Activated CD4-positive, alpha-beta T cell treated with anti-CD3 and anti-CD28 coated beads, Interleukin-2, amount 10 ng/mL, durations not matched to agents 7 days and 5 days (primary cell): ENCODE measurements at regions not wholly inside any gene's neighbourhood (a gene's known extent, or its start where the extent isn't known, plus 50 kb on each side); places are given as distances from the start of the nearest gene placed in this dataset.

Experiments
- CTCF ChIA-PET: fragments of 350-600 bp; sonication (Branson Sonifier 250); formaldehyde crosslinking; loops from one replicate; lab custom pipeline; 2021; ENCODE audit warnings: antibody characterized with exemption; lab: Charles Lee
- POLR2A ChIA-PET: fragments of 350-600 bp; sonication (Branson Sonifier 250); formaldehyde crosslinking; loops from one replicate; lab custom pipeline; 2021; ENCODE audit warnings: antibody characterized with exemption; lab: Charles Lee
- DNase-seq: peaks from one replicate; pipeline ENCODE4 v3.0.0-alpha.2; 2020
- H3K27ac Mint-ChIP-seq: one replicate; pipeline ENCODE4 v1.8.0; 2021; ENCODE audit warnings: mild to moderate bottlenecking, moderate library complexity, mixed read lengths
- H3K27me3 Mint-ChIP-seq: one replicate; pipeline ENCODE4 v1.8.0; 2021; ENCODE audit warnings: mixed read lengths
- H3K36me3 Mint-ChIP-seq: one replicate; pipeline ENCODE4 v1.8.0; 2021; ENCODE audit warnings: low read depth, mixed read lengths
- H3K4me1 Mint-ChIP-seq: one replicate; pipeline ENCODE4 v1.8.0; 2021; ENCODE audit warnings: mixed read lengths
- H3K4me3 Mint-ChIP-seq: one replicate; pipeline ENCODE4 v1.8.0; 2021; ENCODE audit warnings: mild to moderate bottlenecking, moderate library complexity, mixed read lengths
- H3K9me3 Mint-ChIP-seq: one replicate; pipeline ENCODE4 v1.8.0; 2021; ENCODE audit warnings: mixed read lengths

DNA sequence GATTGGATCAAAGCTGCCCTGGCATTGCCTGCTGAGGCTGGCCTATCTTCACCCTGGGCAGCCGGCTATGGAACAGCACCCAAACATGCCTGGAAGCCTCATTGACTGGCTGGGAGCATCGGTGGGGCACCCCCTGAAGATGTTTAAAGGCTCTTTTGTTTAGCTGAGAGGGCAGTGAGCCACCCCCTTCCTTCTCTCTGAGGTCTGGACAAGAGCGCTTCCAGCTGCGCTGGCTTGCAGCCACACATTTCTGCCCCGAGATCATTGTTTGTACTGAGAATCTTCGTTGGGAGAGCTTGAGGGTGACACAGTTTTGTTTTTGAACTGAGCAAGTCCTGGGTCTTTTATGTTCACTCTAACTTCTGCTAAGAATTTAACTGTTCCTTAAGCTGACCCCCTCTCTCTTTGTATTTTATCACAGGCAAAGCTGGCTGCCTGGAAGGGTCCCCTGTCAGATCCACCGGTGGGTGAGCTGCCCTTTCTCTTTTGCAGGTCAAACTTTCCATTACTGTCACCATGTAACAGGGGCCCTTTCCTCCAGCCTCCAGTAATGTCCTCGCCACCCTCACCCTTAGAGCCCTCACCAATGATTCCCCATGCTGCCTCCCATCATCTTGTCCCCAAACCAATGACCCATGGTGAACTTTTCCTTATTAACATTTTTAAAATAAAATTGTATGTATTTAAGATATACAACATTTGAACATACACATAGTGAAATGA is 212.2 kb downstream of the KIF26A start:
- CTCF ChIA-PET: no interaction called here

DNA sequence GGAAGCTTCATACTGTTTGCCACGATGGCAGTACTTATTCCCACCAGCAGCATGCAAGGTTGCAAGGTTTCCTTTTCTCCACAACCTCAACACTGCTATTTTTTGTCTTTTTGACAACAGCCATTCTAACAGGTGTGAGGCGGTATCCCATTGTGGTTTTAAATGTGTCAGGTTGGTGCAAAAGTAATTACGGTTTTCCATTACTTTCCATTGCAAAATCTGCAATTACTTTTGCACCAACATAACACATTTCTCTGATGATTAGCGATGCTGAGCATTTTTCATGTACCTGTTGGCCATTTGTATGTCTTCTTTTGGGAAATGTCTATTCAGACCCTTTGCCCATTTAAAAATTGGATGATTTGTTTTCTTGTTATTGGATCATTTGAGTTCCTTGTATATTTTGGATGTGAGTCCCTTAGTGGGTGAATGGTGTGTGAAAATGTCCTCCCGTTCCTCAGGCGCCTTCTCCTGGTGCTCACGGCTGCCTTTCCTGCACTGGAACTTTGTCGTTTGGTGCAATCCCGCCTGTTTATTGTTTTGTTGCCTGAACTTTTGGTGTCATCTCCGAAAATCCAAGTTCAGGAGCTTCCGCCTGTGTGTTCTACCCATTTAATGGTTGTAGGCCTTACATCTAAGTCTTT is 213.6 kb downstream of the KIF26A start:
- no peak for DNase-seq
- Mint-ChIP-seq H3K4me3 (no peak overlapping the region), H3K27me3 (no peaks in the 10 kb centered on the region), H3K36me3 (no peaks in the 10 kb centered on the region), H3K9me3 (peaks cover 3% of the 10 kb centered on the region), H3K4me1 (no peaks in the 10 kb centered on the region), H3K27ac (no peak overlapping the region)
- ChIA-PET CTCF (no interaction called here), POLR2A (no interaction called here)

More for the DNA sequence above, 212.2 kb downstream of the KIF26A start:
- Mint-ChIP-seq H3K9me3 (peaks cover 3% of the 10 kb centered on the region), H3K27ac (no peak overlapping the region), H3K36me3 (no peaks in the 10 kb centered on the region), H3K27me3 (no peaks in the 10 kb centered on the region), H3K4me3 (no peak overlapping the region), H3K4me1 (no peaks in the 10 kb centered on the region)
- no peak for DNase-seq
- POLR2A ChIA-PET: no interaction called here

DNA sequence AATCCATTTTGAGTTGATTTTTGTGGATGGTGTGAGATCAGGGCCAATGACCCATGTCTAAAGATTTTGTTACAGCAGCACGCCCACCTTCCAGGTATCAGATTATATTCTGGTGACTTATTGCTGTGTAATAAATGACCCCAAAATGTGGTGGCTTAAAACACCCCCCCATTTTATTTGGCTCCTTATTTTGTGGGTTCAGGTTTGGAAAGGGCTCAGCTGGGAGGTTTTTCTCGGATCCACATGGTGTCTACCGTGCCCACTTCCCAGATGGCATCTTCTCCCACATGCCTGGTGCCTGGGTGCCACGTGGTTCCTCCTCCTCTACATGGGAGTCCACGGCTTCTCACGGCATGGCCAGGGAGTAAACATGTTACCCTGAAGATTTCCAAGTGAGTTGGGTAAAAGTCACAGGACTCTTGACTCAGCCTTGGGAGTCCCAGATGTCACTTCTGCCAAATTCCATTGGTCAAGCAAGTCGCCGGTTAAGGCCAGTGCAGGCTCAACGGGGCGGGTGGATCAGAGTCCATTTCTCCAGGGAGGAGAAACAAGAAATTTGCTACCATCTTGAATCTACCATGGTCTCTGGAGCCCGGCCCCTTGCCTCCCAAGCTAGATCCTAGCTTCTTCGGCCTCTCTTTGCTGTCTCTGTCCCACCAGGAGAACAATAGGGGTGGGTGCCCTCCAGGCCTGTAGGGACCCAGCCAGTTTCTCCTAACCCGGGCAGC is 214.3 kb downstream of the KIF26A start:
- DNase-seq: no peak
- Mint-ChIP-seq H3K27me3 (no peaks in the 10 kb centered on the region), H3K4me1 (no peaks in the 10 kb centered on the region), H3K4me3 (no peak overlapping the region), H3K27ac (no peak overlapping the region), H3K9me3 (peaks cover 3% of the 10 kb centered on the region), H3K36me3 (no peaks in the 10 kb centered on the region)
- CTCF ChIA-PET: no interaction called here
- POLR2A ChIA-PET: no interaction called here

DNA sequence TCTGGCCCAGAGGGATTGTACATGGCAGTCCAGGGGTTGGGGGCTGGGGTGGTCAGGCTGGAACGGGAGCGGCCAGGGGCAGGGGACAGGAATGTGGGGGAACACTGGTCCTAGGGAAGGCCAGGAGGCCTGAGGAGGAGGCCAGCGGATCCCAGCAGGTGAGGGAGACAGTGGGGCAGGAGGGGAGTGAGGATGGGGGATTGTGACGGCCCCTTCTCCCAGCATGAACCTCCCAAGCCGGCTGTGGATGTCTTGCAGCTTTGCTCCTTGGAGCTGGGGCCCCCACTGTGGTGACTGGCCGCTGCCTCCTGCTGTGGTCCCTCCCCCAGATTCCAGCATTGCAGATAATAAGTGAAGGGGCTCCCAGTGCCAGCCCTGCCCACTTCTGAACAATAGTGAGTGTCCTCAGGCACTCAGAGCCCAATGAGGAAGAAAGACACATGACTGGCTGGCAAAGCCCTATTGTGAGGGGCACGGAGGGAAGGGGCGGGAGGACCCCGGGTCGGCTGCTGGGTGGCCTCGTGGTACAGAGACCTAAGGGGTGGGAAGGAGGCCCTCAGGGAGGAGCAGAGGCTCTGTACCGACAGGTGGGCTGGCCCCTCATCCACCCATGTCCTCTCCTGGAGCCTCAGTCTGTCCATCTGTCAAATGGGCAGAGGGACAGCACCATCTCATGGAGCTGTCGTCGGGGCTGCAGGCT is 215.0 kb downstream of the KIF26A start:
- ChIA-PET CTCF (no interaction called here), POLR2A (no interaction called here)
- Mint-ChIP-seq H3K27ac (no peak overlapping the region), H3K4me1 (no peaks in the 10 kb centered on the region), H3K9me3 (peaks cover 3% of the 10 kb centered on the region), H3K4me3 (no peak overlapping the region), H3K36me3 (no peaks in the 10 kb centered on the region), H3K27me3 (no peaks in the 10 kb centered on the region)
- no peak for DNase-seq

DNA sequence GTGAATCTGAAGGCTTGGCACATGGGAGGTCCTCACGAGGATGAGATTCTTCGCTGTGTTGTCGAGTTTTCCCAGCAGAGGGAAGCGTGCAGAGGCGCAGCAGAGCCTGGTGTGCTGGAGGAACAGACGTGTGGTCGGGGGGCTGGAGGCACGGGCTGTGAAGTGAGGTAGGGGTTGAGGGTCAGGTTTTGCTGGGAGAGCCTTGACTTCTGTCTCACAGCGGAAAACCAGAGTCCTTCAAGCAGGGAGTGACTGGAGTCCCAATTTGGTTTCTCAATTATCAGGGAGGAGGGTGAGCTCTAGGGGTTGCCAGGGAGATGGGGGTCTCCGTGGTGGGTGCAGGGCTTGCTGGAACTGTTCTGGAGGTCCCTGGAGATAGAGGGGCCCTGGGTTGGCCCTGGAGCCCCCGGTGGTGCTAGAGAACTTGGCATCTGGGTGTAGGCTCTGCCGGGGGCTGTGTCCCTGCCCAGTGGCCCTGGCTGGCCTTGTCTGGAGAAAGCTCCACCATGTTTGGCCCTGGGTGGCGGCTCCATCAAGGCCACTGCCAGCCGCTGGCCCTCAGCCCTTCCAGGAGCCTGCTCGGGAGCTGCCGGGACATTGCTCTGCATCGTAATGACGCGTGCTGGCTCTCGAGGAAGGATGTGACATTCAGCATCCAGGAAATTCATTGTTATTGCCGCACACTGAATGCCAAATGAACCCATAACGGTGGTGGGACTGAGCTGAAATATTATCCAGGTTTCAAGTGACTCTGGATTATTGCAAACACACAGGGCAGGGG is 215.7 kb downstream of the KIF26A start:
- CTCF ChIA-PET: no interaction called here

DNA sequence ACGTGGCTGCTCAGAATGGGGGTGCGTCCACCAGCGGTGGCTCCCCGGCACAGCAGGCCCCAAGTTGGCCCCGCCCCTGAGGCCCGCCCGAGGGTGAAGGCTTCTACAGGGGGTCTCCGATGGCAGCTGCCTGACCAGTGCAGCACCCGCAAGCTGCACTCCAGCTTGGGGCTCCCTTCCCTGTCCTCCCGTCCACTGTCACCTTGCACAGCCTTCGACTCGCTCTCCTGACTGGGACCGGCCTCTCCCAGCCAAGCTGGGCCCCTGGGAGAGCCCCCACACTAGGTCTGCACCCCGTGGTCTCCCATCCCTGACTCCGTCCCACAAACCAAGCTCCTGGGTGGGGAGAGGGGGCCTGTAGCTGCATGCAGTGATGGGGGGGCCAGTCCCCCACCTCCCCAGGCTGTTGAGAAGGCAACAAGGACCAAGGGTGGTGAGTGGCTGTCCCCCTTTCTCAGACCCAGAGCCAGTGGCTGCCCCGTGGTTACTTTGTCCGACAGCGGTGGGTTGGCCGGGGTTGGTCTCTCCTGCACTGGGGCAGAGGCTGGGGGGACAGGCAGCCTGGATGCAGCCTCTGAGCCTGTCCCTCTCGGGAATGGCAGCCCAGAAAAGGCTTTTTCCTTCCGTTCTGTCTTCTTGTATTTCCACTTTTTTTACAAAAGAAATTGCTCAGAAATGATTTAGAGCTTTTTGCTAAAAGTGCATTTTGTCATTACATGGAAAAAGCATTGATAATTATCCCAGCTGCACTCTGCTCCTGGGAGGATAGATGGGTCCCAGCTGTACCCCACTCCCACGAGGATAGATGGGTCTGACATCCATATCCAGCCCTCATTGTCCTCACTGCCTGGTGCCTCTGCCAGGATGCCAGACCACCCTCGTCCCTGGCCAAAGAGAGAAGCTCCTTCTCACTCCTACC is 217.0 kb downstream of the KIF26A start:
- Mint-ChIP-seq H3K9me3 (peaks cover 3% of the 10 kb centered on the region), H3K4me1 (no peaks in the 10 kb centered on the region), H3K4me3 (no peak overlapping the region), H3K36me3 (no peaks in the 10 kb centered on the region), H3K27ac (peak overlapping the region; percentile 31), H3K27me3 (no peaks in the 10 kb centered on the region)
- CTCF ChIA-PET: no interaction called here
- DNase-seq: no peak
- POLR2A ChIA-PET: no interaction called here

More for the DNA sequence above, 215.7 kb downstream of the KIF26A start:
- Mint-ChIP-seq H3K36me3 (no peaks in the 10 kb centered on the region), H3K4me3 (no peak overlapping the region), H3K9me3 (peaks cover 3% of the 10 kb centered on the region), H3K27ac (no peak overlapping the region), H3K27me3 (no peaks in the 10 kb centered on the region), H3K4me1 (no peaks in the 10 kb centered on the region)
- POLR2A ChIA-PET: no interaction called here
- DNase-seq: no peak

DNA sequence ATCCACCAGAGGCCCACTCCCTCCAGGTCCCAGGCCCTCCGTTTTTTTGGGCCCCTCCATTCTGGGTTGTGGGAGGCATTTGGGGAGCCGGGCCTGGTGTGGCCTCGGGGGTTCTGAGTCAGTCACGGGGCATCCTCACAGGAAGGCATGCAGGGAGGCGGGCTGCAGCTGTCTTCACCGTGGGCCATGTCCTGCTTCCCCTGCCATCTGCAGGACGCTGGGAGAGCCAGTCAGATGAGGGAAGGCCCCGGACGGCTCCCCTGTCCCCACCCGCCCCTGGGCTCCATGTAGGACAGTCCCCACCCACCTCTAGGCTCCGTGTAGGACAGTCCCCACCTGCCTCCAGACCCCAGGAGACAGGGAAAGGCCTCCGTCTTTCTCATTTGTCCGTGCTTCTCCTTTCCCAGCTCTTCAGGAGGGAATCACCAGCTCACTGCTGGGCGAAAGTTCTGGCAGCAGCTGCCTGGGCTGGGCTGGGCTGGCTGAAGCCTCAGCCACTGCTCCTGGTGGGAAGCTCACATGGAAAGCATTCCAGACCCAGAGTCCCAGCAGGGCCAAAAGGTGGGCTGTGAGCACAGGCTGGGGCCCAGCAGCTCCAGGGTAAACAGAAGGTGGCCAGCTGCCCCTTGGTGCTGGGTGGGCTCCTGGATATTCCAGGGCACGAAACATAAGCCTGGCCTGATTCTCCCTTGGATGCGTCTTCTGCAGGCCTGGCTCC is 217.8 kb downstream of the KIF26A start:
- H3K36me3 Mint-ChIP-seq: no peaks in the 10 kb centered on the region
- H3K27ac Mint-ChIP-seq: no peak overlapping the region
- ChIA-PET POLR2A (no interaction called here), CTCF (no interaction called here)
- H3K27me3 Mint-ChIP-seq: no peaks in the 10 kb centered on the region
- H3K4me3 Mint-ChIP-seq: no peak overlapping the region
- H3K9me3 Mint-ChIP-seq: peaks cover 3% of the 10 kb centered on the region
- no peak for DNase-seq
- H3K4me1 Mint-ChIP-seq: no peaks in the 10 kb centered on the region

DNA sequence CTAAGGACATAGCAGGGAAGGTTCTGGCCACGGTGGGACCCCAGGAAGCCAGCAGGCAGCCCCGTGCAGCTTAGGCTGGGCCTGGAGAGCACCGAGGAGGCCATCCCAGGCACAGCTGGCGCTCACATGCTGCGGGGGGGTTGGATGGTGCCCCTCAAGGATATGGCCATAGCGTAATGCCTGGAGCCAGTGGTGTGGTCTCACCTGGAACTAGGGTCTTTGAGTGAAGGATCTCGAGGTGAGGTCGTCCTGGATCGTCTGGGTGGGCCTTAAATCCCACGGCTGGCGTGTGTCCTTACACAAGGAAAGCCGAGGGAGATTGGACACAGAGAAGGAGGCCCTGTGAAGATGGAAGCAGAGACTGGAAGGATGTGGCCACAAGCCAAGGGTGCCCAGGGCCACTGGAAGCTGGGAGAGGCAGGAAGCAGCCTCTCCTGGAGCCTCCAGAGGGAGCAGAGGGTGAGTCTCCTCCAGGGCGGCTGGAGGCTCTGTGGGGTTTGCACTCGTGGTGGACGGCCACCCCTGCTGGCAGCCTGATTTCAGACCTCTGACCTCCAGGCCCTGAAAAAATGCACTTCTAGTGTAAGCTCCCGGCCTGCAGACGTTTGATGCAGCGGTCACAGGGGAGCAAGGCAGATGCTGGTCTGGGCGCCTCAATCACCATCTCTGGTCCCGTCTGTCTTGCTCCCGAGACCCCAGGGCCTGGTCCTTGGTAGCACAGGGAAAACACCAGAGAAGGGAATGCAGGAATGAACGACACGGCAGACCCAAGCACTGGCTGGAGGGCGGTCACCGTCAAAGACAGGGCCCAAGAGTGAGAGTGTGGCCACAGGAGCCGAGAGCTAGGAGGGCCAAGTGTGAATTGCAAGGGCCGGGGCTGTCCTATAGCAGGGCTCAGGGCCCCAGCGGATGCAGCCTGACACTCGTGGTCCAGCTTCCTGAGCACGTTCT is 218.6 kb downstream of the KIF26A start:
- H3K36me3 Mint-ChIP-seq: no peaks in the 10 kb centered on the region
- no peaks in the 10 kb centered on the region for H3K4me1 Mint-ChIP-seq
- no peak overlapping the region for H3K27ac Mint-ChIP-seq
- H3K4me3 Mint-ChIP-seq: no peak overlapping the region
- H3K27me3 Mint-ChIP-seq: no peaks in the 10 kb centered on the region
- no peak for DNase-seq
- ChIA-PET CTCF (no interaction called here), POLR2A (no interaction called here)
- peaks cover 3% of the 10 kb centered on the region for H3K9me3 Mint-ChIP-seq

DNA sequence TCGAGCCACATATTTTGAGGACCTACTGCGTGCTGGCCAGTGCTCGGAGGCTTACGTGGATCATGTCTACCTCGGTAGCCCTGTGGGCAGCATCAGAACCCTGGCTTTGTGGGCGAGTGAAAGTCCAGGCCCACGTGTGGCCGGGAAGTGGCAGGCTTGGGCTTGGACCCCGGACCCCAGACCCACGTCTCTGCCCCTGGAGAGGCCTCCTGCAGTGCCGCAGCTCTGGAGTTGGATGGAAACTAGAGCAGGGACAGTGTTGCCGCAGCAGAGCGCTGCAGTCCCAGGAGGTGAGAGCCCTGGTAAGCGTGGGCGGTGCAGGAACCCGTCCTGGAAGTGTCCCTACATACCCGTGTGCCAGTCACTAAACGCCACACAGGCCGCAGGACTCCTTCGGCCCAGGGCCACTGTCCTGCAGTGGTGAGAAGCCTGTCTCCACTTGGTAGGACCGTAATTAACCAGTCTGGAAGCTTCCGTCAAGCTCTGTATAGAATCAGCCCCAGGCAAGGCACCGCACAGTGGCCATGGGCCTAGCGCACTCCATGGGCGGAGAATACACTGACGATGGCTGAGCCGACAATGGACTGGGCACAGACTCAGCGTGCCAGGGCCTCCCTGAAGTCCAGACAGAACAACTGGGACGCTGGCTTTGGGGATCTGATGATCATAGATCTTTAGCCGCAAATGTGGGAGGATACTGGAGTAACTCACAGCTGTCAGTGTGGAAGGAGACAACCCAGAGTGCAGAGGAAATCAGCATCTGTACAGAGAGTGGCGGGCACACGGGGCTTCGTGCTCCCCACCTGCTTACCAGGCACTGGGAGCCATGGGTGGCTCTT is 219.5 kb downstream of the KIF26A start:
- POLR2A ChIA-PET: no interaction called here

More for the DNA sequence above, 219.5 kb downstream of the KIF26A start:
- no peak overlapping the region for H3K27ac Mint-ChIP-seq
- H3K27me3 Mint-ChIP-seq: no peaks in the 10 kb centered on the region
- H3K36me3 Mint-ChIP-seq: no peaks in the 10 kb centered on the region
- H3K4me1 Mint-ChIP-seq: no peaks in the 10 kb centered on the region
- CTCF ChIA-PET: no interaction called here
- DNase-seq: no peak
- H3K9me3 Mint-ChIP-seq: no peaks in the 10 kb centered on the region
- H3K4me3 Mint-ChIP-seq: no peak overlapping the region
